ENCODE measurements at regions not wholly inside any gene's neighbourhood (a gene's known extent, or its start where the extent isn't known, plus 50 kb on each side); places are given as distances from the start of the nearest gene placed in this dataset.

DNA sequence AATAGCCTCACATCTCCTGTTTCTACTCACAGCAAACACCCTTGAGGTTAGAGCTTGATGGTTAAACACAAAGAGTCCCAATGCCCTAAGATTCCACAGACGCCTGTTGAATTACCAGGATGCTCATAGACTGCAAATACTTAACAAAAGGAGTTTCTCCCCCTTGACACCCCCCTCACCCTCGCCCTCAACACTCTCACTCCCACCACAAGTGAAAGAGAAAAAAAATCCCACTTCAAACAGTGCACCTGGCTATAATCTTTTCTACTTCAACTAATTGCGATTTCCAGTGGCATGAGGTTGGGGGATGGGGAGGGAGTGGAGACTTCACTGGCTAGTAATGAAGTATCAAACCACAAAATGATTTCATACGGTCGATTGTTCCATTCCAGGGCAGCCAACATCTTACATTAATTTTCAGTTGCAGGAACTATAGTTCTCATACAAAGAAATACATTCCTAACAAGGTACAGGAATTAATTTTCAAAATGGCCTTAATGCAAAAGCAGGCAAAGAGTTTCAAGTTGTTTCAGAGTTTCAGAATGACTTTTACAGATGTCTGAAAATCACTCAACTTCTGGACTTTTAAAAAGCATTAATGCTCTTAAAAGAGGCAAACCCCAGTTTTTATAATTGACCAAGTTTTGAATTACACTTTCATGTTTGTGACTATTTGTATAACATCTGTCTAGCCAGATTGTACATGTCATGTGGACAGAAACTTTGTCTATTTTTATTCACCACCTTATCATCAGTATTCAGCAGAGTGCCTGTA lies 390.7 kb downstream of the C12orf75 start:
- no peak for FAIRE-seq

- FAIRE-seq: no peak
Measured at GRCh38 chr12:105721891-105722290, 391.4 kb downstream of the C12orf75 start.

DNA sequence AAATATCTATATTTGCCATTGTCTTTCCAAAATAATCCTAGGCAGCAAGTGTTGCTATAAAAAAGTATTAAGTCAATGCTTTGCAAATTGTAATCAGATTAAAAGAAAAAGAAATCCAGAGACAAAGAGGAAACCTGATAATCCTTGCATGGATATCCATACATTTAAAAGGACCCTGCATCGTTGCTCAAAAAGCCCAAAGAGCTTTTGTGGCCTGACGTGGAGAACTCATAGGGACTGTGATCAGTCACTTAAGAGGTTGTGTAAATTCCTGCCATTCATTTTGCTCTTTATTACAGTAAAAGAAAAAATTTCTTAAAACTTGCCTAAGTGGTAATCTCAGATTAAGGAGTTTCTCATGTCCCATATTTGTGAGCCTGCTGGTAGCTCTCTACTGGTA lies 392.6 kb downstream of the C12orf75 start:
- FAIRE-seq: no peak

DNA sequence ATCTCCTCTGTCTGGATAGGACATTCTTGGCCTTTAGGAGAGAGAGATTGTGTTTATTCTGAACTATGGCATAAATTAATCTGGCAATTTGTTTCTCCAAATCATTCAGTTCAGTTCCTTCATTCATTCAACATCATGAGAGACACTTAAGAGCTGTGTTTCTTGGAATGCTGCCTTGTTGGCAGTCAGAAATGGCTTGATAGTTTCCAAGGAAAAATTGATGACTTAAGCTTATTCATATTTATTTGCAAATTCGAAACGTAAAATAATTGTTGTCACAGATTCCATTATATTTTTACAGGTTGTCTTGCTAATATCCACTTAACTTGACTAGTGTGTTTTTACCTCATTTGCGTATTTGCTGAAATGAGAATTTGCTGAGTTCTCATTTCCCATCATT lies 393.0 kb downstream of the C12orf75 start:
- no peak for FAIRE-seq

DNA sequence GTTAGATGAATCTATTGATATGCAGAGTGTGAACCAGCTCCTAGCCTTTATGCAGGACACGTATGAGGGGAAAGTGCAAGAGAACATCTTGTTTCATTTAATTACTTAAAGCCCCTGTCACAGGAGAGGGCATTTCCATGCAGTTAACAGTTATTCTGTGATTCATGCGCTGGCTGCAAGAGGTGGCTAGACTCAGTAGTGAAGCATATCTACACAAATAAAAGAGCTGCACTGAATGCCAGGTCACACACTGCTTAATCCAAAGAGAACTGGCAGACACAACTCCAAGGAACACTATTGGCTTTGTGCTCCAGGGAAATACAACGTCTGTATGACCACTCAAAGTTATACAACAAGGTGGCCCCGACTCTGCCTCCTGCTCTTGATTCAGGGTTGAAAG lies 394.1 kb downstream of the C12orf75 start:
- no peak for FAIRE-seq

GRCh38 chr12:105725054-105725453 lies 394.6 kb downstream of the C12orf75 start:
- FAIRE-seq: no peak

DNA sequence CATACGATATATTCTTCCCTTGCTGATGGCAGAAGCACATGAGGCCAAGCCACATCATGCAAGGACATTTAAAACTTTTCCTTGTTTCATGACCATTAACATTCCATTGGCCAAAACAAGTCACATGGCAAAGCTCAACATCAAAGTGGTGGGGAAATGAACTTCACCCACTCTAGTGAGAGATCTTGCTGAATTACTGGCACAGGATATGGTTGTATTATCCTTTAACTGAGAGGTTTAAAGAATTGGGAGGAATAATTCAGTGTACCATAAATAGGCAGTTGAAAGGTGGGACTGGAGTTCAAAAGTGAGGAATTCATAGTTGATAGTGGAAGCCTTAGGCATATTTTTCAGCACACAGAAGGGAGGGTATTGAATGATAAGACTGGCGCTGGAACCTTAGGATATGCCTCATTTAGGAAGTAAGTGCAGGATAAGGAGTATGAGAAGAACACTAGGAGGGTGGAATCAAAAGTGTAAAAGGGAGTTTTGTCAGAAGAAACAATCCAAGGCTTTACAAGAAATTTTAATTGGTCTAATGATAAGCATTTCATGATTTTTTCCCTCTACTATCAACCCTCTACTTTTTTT lies 398.8 kb downstream of the C12orf75 start:
- no peak for FAIRE-seq

DNA sequence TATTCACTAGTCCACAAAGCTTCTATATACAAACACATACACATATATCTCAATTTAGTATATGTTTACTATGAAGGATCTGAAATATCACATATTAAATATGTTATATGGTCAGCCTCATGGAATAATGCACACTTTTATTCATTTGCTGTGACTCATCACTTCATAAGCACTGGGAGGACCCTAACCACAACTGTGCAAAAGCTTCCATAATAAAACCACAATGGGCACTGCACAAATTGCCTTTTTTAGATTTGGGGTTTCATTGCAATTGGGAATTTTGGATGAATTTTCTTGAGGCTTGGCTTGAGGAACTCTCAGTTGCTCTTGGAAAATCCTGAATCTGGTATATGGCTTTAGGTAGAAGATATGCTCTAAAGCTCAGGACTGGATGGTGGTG lies 399.4 kb downstream of the C12orf75 start:
- FAIRE-seq: no peak

DNA sequence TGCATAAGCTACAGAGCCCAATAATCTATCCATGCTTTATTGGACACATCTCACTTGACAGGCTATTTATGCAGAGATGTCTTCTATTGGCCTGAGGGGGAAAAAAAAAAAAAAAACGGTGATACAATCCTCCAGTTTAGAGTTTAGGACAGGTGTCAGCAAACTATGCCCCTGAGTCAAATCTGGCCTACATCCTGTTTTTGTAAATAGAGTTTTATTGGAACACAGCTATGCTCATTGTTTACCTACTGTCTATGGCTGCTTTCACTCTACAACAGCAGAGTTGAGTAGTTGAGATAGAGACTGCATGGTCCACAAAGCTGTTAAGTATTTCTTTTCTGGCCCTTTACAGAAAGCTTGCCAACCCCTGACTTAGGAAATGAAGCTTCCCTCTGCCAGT lies 403.1 kb downstream of the C12orf75 start:
- FAIRE-seq: no peak

- no peak for FAIRE-seq
Measured at GRCh38 chr12:105736498-105736897, 402.3 kb downstream of the NUAK1 start.

- FAIRE-seq: no peak
Measured at GRCh38 chr12:105738051-105738450, 400.7 kb downstream of the NUAK1 start.

DNA sequence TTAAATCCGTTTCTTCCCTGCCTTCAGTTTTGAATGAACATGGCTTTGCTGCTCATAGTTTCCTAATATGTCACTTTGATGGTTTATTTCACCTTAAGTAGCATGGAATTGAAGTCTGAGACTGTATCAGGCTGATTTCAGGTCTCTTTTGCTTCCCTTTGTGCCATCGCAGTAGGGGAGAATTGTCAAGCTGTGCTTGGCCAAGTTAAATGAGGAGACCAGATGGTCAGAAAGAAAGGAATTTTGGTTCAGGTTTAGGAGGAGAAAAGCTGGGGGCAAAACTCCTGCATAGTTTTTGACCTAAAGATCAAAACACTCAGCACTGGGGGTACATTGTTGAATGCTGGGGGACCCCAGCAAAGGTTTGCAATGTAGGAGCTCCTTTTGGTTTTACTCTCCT lies 398.4 kb downstream of the NUAK1 start:
- FAIRE-seq: no peak

- no peak for FAIRE-seq
Measured at GRCh38 chr12:105740970-105741725, 397.6 kb downstream of the NUAK1 start.

- FAIRE-seq: no peak
Measured at GRCh38 chr12:105741786-105742566, 396.8 kb downstream of the NUAK1 start.

GRCh38 chr12:105742567-105742874 lies 396.2 kb downstream of the NUAK1 start:
- no peak for FAIRE-seq

GRCh38 chr12:105744371-105745058 lies 394.2 kb downstream of the NUAK1 start:
- no peak for FAIRE-seq

DNA sequence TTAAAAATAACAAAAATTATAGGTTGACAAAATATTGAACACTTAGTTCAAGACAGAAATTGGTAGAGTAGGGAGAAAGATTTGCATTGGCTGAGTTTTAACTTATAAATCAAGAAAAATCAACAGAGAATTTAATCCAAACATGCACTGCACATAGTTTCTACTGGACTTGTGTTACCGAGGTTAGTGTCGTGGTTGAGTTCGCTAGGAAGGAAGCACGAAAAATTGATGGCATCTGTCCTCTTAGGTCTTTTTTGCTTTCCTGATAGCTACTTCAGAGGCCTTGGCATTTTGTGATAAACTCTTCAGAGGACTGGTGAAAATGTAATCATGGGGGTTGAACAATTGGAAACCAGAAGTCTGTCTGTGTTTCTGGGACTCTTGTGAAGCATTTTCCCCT lies 392.9 kb downstream of the NUAK1 start:
- FAIRE-seq: no peak

DNA sequence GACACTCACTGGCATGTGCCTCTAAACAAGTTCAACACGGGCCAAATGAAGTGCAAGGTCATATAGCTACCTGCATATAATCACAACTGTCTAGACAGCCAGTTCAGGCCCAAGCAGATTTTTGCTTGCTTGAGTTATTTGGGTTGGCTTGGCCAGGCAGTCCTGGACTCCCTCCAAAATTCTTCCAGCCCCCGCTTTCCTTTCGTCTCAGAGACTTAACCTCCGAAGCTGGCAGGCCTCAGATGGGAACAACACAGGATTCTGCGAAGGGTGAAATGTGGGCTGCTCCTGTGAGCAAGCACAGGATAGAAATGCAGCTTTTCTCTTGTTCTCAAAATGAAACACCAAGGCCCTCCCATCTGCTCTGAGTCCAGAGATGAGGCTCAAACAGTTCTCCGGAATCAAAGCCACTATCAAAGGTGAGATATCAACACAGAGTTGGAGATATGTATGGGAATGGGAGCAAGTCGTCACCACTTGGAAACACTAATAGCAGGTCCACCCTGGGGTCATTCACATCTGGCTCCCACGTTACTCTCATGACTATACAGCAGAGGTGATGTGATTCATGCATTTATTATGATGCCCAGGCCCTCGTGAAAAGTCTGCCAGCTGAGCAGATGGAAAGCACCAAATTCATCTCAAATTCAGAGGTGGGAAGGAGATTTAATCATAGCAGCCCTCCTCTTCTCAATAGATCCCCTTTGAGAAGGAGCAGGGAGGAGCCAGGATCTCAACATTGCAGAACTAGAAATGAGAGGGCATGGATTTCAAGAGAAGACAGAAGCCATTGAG lies 389.8 kb downstream of the NUAK1 start:
- no peak for FAIRE-seq

DNA sequence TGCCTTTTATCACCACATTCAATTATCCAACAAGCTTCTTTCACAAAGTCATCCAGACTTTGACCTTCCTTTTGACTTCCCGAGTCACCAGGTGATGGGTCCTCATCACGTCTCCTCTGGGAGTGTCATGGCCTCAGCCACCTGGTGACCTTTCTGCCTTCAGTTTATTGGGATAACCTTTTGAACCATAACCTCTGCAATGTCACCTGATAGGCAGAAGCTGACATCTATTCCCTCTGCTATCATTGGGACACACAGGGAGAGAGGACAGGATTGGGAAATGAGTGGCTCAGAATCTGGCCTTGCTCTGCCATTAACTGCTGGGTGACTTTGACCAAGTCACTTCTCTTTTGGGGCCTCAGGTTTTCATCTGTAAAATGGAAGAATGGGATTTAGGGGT lies 388.7 kb downstream of the NUAK1 start:
- no peak for FAIRE-seq

GRCh38 chr12:105754313-105754712 lies 384.4 kb downstream of the NUAK1 start:
- no peak for FAIRE-seq

- FAIRE-seq: no peak
Measured at GRCh38 chr12:105756961-105757360, 381.8 kb downstream of the NUAK1 start.

- FAIRE-seq: no peak
Measured at GRCh38 chr12:105759149-105759548, 379.6 kb downstream of the NUAK1 start.
